CD4-positive, alpha-beta memory T cell (primary cell): ENCODE measurements at regions not wholly inside any gene's neighbourhood (a gene's known extent, or its start where the extent isn't known, plus 50 kb on each side); places are given as distances from the start of the nearest gene placed in this dataset.

Source experiments
- CTCF ChIA-PET: fragments of 350-600 bp; sonication (Branson Sonifier 250); formaldehyde crosslinking; loops from one replicate; lab custom pipeline; 2021; ENCODE audit warnings: inconsistent platforms; ENCODE audit not compliant: partially characterized antibody; lab: Charles Lee
- POLR2A ChIA-PET: fragments of 350-600 bp; sonication (Branson Sonifier 250); formaldehyde crosslinking; loops from one replicate; lab custom pipeline; 2021; ENCODE audit not compliant: partially characterized antibody; lab: Charles Lee
- DNase-seq, 5 donors: peaks; one replicate each; pipeline versions ENCODE4 v3.0.0 to v3.0.0-alpha.2; 2020 to 2022; ENCODE audit warnings: mixed read lengths in 1 of 5
- H3K27ac ChIP-seq: one replicate; pipeline ENCODE4 v1.7.0; 2013; ENCODE audit warnings: low read depth, low read length
- H3K27me3 ChIP-seq: 2 replicates; pipeline ENCODE4 v1.7.0; 2013; ENCODE audit warnings: mild to moderate bottlenecking, low read length, moderate library complexity; ENCODE audit not compliant: insufficient read depth
- H3K36me3 ChIP-seq: 2 replicates; pipeline ENCODE4 v1.7.0; 2013; ENCODE audit warnings: mild to moderate bottlenecking, low read length, moderate library complexity; ENCODE audit not compliant: insufficient read depth
- H3K4me1 ChIP-seq: 2 replicates; pipeline ENCODE4 v1.7.0; 2013; ENCODE audit warnings: mild to moderate bottlenecking, low read length, moderate library complexity; ENCODE audit not compliant: insufficient read depth
- H3K4me3 ChIP-seq, 2 donors: one replicate each; pipeline ENCODE4 v1.7.0; 2013; ENCODE audit warnings: low read length in 2 of 2, mild to moderate bottlenecking in 1 of 2
- H3K9me3 ChIP-seq, 2 donors: one replicate each; pipeline ENCODE4 v1.7.0; 2013; ENCODE audit warnings: low read length in 2 of 2, control low read depth in 1 of 2; ENCODE audit not compliant: control insufficient read depth in 1 of 2
- H3K27ac Mint-ChIP-seq, 7 donors: one replicate each; pipeline ENCODE4 v1.8.0; 2020 to 2021; ENCODE audit warnings: mixed read lengths in 7 of 7, mild to moderate bottlenecking in 6 of 7, inconsistent platforms in 3 of 7, moderate library complexity in 3 of 7
- H3K27me3 Mint-ChIP-seq, 2 donors: one replicate each; pipeline ENCODE4 v1.8.0; 2020 to 2021; ENCODE audit warnings: mixed read lengths in 2 of 2
- H3K36me3 Mint-ChIP-seq, 2 donors: one replicate each; pipeline ENCODE4 v1.8.0; 2020 to 2021; ENCODE audit warnings: mixed read lengths in 2 of 2, inconsistent platforms in 1 of 2, mild to moderate bottlenecking in 1 of 2
- H3K4me1 Mint-ChIP-seq, 4 donors: one replicate each; pipeline ENCODE4 v1.8.0; 2020 to 2021; ENCODE audit warnings: mixed read lengths in 4 of 4, mild to moderate bottlenecking in 1 of 4
- H3K4me3 Mint-ChIP-seq, 8 donors: one replicate each; pipeline ENCODE4 v1.8.0; 2020 to 2021; ENCODE audit warnings: mixed read lengths in 8 of 8, mild to moderate bottlenecking in 7 of 8, moderate library complexity in 6 of 8, inconsistent platforms in 3 of 8
- H3K9me3 Mint-ChIP-seq, 8 donors: one replicate each; pipeline ENCODE4 v1.8.0; 2020 to 2021; ENCODE audit warnings: mixed read lengths in 8 of 8, mild to moderate bottlenecking in 5 of 8, inconsistent platforms in 3 of 8, moderate library complexity in 1 of 8
- intact Hi-C: fragments of 100-400 bp; cut with micrococcal nuclease; formaldehyde crosslinking; loops from one replicate; pipeline ENCODE4 v1.15.1; 2023

DNA sequence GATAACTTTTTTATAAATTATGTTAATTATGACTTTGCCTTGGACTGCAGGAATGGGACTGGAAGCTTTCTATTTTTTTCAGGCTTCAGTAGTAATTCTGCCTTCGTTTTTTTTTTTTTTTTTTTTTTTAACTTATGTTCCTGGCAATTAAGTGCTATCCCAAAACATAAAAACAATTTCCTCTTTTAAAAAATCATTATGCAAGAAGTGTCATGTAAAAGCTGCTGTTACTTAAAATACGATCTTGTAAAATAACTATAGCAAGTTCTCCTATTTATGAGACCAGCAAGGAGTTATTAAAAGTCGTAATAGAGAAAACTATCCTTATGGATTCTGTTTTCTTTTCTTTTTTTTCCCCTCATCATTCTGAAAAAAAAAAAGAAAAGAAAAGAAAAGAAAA, 106.6 kb upstream of the FOXN2 start:
- Mint-ChIP-seq H3K27ac (no peak overlapping the region), H3K27me3 (no peaks in the 10 kb centered on the region), H3K4me3 (no peak overlapping the region)

GRCh38 chr2:48209214-48209885, 105.1 kb upstream of the FOXN2 start:
- no peaks in the 10 kb centered on the region for H3K27me3 ChIP-seq

More for the DNA sequence above, 106.6 kb upstream of the FOXN2 start:
- CTCF ChIA-PET = no interaction called here
- POLR2A ChIA-PET = no interaction called here
- Histone ChIP-seq H3K27ac (no peak overlapping the region), H3K4me3 (no peak overlapping the region), H3K27me3 (no peaks in the 10 kb centered on the region), H3K36me3 (no peaks in the 10 kb centered on the region), H3K4me1 (no peaks in the 10 kb centered on the region), H3K9me3 (no peaks in the 10 kb centered on the region)
- Mint-ChIP-seq H3K4me1 (peaks cover 0 to 4% (median 2%) of the 10 kb centered on the region in 4 donors), H3K9me3 (no peaks in the 10 kb centered on the region), H3K36me3 (no peaks in the 10 kb centered on the region)
- intact Hi-C loops = no loop called here
- no peak for DNase-seq

GRCh38 chr2:48210189-48210588, 104.3 kb upstream of the FOXN2 start:
- CTCF ChIA-PET = no interaction called here
- intact Hi-C loops = no loop called here

More at GRCh38 chr2:48209214-48209885, 105.1 kb upstream of the FOXN2 start:
- Histone ChIP-seq H3K27ac (no peak overlapping the region), H3K36me3 (no peaks in the 10 kb centered on the region), H3K4me3 (no peak overlapping the region), H3K4me1 (no peaks in the 10 kb centered on the region), H3K9me3 (no peaks in the 10 kb centered on the region)
- peak overlapping the region in 2 of 7 donors; percentile 28 to 58 for H3K27ac Mint-ChIP-seq
- H3K27me3 Mint-ChIP-seq = no peaks in the 10 kb centered on the region
- peaks cover 0 to 4% (median 2%) of the 10 kb centered on the region in 4 donors for H3K4me1 Mint-ChIP-seq
- no peaks in the 10 kb centered on the region for H3K36me3 Mint-ChIP-seq
- H3K9me3 Mint-ChIP-seq = no peaks in the 10 kb centered on the region
- ChIA-PET CTCF (no interaction called here), POLR2A (no interaction called here)
- no peak for DNase-seq
- no peak overlapping the region for H3K4me3 Mint-ChIP-seq
- intact Hi-C loops = no loop called here

DNA sequence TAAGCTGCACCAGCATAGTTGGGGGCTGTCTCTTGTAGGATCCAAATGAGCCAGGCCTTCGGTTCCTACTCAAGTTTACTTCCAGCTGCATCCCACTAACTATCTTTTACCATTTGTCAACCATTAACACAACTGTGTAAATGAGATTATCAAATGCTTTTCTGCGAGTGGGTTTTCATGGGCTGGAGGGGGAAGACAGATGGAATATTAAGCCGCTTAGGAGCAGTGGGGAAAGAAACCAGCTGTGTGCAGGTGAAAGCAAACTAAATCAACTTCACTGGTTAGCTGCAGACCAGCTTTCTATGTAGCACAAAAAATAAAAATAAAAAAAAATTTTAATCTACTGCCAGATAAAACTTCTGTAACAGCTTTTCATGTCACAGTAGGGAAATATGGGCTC, 100.8 kb upstream of the FOXN2 start:
- Mint-ChIP-seq H3K27me3 (peaks cover 0 to 1% of the 10 kb centered on the region in 2 donors), H3K9me3 (no peaks in the 10 kb centered on the region), H3K4me3 (no peak overlapping the region), H3K36me3 (no peaks in the 10 kb centered on the region), H3K27ac (no peak overlapping the region), H3K4me1 (peaks cover 0 to 4% (median 0%) of the 10 kb centered on the region in 4 donors)
- no peak overlapping the region for H3K27ac ChIP-seq
- H3K9me3 ChIP-seq = no peaks in the 10 kb centered on the region
- no peak overlapping the region for H3K4me3 ChIP-seq
- H3K27me3 ChIP-seq = no peaks in the 10 kb centered on the region
- H3K4me1 ChIP-seq = no peaks in the 10 kb centered on the region
- DNase-seq = no peak
- no peaks in the 10 kb centered on the region for H3K36me3 ChIP-seq
- ChIA-PET CTCF (interaction anchor here (0.6 to 1.0 kb wide), 2 partner anchors 14 to 37 kb away, joined by 3 read pairs; no protein-coding TSS in a partner anchor), POLR2A (no interaction called here)
- intact Hi-C loops = no loop called here

More at GRCh38 chr2:48210189-48210588, 104.3 kb upstream of the FOXN2 start:
- Histone ChIP-seq H3K27ac (no peak overlapping the region), H3K4me1 (no peaks in the 10 kb centered on the region), H3K9me3 (no peaks in the 10 kb centered on the region), H3K4me3 (no peak overlapping the region), H3K27me3 (no peaks in the 10 kb centered on the region), H3K36me3 (no peaks in the 10 kb centered on the region)
- no peaks in the 10 kb centered on the region for H3K27me3 Mint-ChIP-seq
- no peak overlapping the region for H3K4me3 Mint-ChIP-seq
- DNase-seq = no peak
- POLR2A ChIA-PET = no interaction called here
- H3K27ac Mint-ChIP-seq = no peak overlapping the region
- peaks cover 0 to 4% (median under 1%) of the 10 kb centered on the region in 4 donors for H3K4me1 Mint-ChIP-seq
- no peaks in the 10 kb centered on the region for H3K36me3 Mint-ChIP-seq
- H3K9me3 Mint-ChIP-seq = no peaks in the 10 kb centered on the region

GRCh38 chr2:48218169-48218568, 96.3 kb upstream of the FOXN2 start:
- DNase-seq = no peak
- no peaks in the 10 kb centered on the region for H3K4me1 ChIP-seq
- H3K4me3 ChIP-seq = no peak overlapping the region
- H3K36me3 ChIP-seq = no peaks in the 10 kb centered on the region
- H3K4me1 Mint-ChIP-seq = no peaks in the 10 kb centered on the region
- POLR2A ChIA-PET = no interaction called here
- H3K4me3 Mint-ChIP-seq = no peak overlapping the region
- H3K9me3 Mint-ChIP-seq = no peaks in the 10 kb centered on the region
- intact Hi-C loops = no loop called here
- no peaks in the 10 kb centered on the region for H3K9me3 ChIP-seq
- no peak overlapping the region for H3K27ac Mint-ChIP-seq
- CTCF ChIA-PET = no interaction called here
- no peaks in the 10 kb centered on the region for H3K27me3 ChIP-seq
- peaks cover 0 to 1% of the 10 kb centered on the region in 2 donors for H3K27me3 Mint-ChIP-seq
- no peaks in the 10 kb centered on the region for H3K36me3 Mint-ChIP-seq
- H3K27ac ChIP-seq = no peak overlapping the region

GRCh38 chr2:48219234-48219554, 95.3 kb upstream of the FOXN2 start:
- Mint-ChIP-seq H3K4me1 (no peaks in the 10 kb centered on the region), H3K27me3 (peaks cover 1 to 2% of the 10 kb centered on the region in 2 donors), H3K9me3 (peaks cover 0 to 2% (median 0%) of the 10 kb centered on the region in 8 donors), H3K27ac (no peak overlapping the region), H3K36me3 (no peaks in the 10 kb centered on the region), H3K4me3 (no peak overlapping the region)
- H3K27me3 ChIP-seq = no peaks in the 10 kb centered on the region
- no peaks in the 10 kb centered on the region for H3K36me3 ChIP-seq
- intact Hi-C loops = no loop called here
- no peaks in the 10 kb centered on the region for H3K9me3 ChIP-seq
- CTCF ChIA-PET = interaction anchor here (0.8 kb wide), 1 partner anchor 16 kb away, joined by 3 read pairs; no protein-coding TSS in a partner anchor
- no peak for DNase-seq
- H3K27ac ChIP-seq = no peak overlapping the region
- H3K4me3 ChIP-seq = no peak overlapping the region
- H3K4me1 ChIP-seq = no peaks in the 10 kb centered on the region
- POLR2A ChIA-PET = interaction anchor here (0.5 kb wide), 1 partner anchor 1047 kb away, joined by 3 read pairs; no protein-coding TSS in a partner anchor

DNA sequence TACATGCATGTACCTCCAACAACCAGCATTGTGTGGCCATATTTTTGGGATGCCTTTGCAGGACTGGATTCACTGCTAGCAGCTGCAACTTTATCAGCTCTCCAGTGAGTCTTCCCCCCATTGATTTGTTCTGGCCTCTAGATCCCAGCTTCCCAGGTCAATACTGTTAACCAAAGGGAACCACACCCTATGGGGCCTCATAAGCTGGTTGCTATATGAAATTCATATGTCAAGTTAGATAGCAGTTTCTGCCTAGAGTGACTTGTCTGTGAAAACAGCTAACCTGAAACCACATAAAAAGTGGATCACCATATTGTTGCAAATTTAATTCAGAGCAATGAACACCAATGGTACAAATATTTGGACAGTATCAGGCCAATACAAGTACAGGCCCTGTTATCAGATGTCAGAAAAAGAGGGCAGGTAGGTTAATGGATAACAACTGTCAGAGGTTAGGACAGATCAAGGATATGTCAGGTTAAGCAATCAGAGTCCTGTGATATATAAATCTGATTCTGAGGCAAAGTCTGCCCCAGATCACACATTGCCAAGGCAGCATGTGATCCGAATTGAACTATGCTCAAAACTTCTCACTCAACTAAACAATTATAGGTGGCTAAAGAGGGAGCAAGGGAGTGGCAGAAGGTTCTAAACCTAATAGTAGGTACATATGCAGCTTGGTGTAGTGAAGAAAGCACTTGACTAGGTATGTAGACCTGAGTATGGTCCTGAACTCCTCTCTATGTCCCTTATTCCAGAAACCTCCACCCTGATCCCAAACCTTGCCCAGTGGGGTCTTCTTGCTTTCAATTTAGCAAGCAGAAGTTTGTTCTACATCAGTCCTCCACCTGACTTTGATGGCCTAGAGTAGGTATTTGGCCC, 94.7 kb upstream of the FOXN2 start:
- ChIA-PET CTCF (no interaction called here), POLR2A (interaction anchor here (0.5 kb wide), 1 partner anchor 1048 kb away, joined by 3 read pairs; no protein-coding TSS in a partner anchor)
- Mint-ChIP-seq H3K4me1 (no peaks in the 10 kb centered on the region), H3K9me3 (peaks cover 0 to 2% (median 0%) of the 10 kb centered on the region in 8 donors), H3K27ac (no peak overlapping the region), H3K27me3 (peaks cover 1 to 2% of the 10 kb centered on the region in 2 donors), H3K4me3 (no peak overlapping the region), H3K36me3 (no peaks in the 10 kb centered on the region)
- intact Hi-C loops = no loop called here
- Histone ChIP-seq H3K36me3 (no peaks in the 10 kb centered on the region), H3K4me3 (no peak overlapping the region), H3K9me3 (no peaks in the 10 kb centered on the region), H3K27me3 (no peaks in the 10 kb centered on the region), H3K27ac (no peak overlapping the region), H3K4me1 (no peaks in the 10 kb centered on the region)
- DNase-seq = no peak
